ENCODE measurements at regions not wholly inside any gene's neighbourhood (a gene's known extent, or its start where the extent isn't known, plus 50 kb on each side); places are given as distances from the start of the nearest gene placed in this dataset.

- TF ChIP-seq CTCF (optimal IDR thresholded peaks at IDR 0.05 in 1 of 3, IDR thresholded peaks at IDR 0.05 in 1 of 3, conservative IDR thresholded peaks at IDR 0.05 in 1 of 3; ENCODE audit: extremely low read depth in 1 of 3, insufficient read depth in 2 of 3, low read length in 3 of 3), result no peak
- TF ChIP-seq EZH2 (IDR thresholded peaks at IDR 0.05; ENCODE audit: low read length), result no peak
These were observed 434.9 kb downstream of the GPM6A start for GRCh38 chr4:175377203-175377602.

Measured in keratinocyte (primary cell).